HG03159 (cell line): ENCODE measurements at regions not wholly inside any gene's neighbourhood (a gene's known extent, or its start where the extent isn't known, plus 50 kb on each side); places are given as distances from the start of the nearest gene placed in this dataset.
"Not testable (repeated sequence)": the region's sequence is repeated elsewhere in the genome, so short reads cannot be mapped to it uniquely, and the experiment has no call there.

Experiments used
- ATAC-seq: cut with Tn5 transposase; IDR thresholded peaks from one replicate; pipeline ENCODE4 v1.9.1; 2021; ENCODE audit warnings: mild to moderate bottlenecking, moderate library complexity; ENCODE audit not compliant: unreplicated experiment

DNA sequence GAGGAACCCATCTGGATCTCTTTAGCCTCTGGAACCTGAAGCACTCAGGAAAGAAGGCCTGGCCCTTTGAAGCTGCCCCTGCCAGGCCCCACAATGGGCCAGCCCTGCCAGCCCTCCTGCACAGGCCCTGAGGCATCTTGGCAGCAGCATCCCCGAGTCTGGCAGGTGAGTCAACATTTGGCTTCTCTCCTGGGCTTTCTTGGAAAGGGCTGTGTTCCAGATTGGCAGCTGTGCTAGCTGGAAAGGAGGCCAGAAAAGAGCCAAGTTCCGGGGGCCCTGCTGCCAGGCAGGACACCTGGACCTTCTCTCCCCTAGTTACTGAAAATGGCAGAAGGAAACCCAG, 187.2 kb downstream of the SHQ1 start:
- ATAC-seq: no peak

DNA sequence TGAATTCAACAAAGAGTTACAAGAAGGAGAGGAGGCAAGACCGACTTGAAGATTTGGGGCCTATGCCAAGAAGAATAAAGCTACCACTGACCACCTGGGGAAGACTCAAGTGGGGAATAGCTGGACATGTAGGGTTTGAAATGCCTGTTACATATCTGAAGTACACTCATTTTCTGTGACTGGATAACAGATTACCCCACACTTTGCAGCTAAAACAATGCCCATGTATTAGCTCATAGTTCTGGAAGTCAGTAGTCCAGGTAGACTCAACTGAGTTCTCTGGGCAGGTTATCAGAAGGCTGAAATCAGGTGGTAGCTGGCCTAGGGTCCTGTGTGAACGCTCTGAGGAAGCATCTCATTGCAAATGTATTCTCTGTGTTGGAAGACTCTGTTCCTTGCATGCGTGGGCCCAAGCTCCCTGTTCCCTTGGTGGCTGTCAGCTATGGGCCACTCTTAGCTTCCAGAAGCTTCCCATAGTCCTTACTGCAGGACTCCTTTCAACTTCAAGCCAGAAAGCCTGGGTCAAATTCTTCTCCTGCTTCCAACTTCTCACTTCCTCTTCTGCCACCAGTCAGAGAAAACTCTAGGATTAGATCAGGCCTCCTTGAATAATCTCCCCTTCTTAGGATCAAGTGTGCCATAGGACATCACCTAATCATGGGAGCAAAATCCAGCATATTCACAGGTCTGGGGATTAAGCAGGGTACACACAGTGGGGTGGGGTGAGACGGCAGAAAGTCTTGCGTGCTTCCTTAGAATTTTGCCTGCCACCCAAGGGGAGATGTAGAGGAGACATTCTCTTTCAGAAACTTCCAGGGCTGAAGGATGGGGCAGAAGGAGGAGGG, 187.8 kb downstream of the SHQ1 start:
- ATAC-seq: no peak

DNA sequence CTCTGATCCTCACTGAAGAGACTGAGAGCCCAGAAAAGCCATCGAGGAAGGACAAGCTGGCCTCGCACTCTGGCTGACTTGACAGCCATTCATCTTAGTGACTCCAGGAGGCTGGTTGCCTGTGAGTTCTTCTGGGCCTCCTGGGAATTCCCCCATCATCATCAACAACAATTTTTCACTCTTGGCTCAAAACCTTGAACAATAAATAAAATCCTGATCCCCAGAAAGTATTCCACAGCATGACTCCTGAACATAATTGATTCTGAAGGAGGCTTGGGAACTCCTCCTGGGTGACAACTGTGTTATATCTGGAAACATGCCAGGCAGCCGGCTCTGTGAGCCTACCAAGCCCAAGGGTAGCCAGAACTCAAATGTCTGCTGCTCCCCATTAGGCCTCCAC, 188.6 kb downstream of the SHQ1 start:
- ATAC-seq: no peak

GRCh38 chr3:72659188-72659587, 189.1 kb downstream of the SHQ1 start:
- no peak for ATAC-seq

- no peak for ATAC-seq
Observed at GRCh38 chr3:72658466-72659100, 189.7 kb downstream of the SHQ1 start.

DNA sequence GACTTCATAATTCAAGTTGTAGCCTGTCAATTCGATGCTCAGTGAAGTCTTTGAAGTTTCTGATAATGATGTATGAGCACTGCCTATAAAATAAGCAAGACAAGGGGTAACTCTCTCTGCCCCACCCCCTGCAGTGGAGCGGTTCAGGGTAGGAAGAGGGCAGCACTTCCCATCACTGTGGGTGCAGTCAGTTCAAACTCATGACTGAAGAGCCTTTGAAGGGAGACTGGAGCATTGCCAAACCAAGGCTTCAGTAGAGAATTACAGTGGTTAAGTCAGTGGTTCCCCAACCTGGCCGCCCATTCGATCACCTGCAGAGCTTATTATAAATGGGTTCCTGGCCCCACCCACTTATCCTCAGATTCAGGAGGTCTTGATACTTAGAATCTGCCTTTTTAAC, 190.6 kb downstream of the SHQ1 start:
- no peak for ATAC-seq

GRCh38 chr3:72655723-72656122, 192.5 kb downstream of the SHQ1 start:
- ATAC-seq: no peak

DNA sequence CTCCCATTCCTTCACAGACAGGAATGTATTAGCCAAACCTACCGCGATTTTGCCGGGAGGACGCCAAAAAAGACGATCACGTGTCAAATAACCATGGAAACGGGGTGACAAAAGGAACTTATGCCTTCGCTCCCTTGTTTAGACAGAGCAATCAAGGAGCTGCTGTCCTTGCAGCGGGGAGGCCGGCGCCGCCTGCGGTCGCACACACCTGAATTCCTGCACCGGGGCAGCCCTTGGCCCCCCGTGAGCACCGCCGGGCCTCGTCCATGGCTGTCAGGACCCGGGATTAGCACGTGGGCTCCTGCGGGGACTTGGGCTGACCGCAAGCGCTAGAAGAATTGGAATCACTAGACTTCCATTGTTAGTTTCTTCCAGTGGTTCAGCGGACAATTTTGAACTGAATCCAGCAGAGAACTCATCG, 193.1 kb downstream of the SHQ1 start:
- no peak for ATAC-seq

DNA sequence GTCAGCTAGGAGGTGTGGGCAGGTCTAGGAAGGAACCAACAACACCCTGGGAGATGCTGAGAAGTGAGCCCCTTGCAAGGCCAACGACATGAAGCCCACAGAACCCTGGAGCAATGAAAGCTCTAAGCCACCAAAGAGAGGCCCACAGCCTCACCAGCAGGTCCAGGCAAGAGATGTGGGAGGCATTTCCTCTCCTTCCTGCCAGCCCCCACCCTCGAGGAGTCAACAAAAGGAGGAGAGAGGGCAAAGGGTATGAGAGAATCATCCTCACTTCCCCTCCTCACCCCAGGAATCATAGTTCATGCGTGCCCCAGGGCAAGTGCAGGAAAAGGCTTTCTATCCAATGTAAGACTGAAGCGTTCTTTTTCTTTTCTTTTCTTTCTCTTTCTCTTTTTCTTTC, 195.8 kb downstream of the SHQ1 start:
- ATAC-seq: no peak

GRCh38 chr3:72651498-72651897, 196.7 kb downstream of the SHQ1 start:
- no peak for ATAC-seq

- no peak for ATAC-seq
Observed at GRCh38 chr3:72646263-72646662, 202.0 kb downstream of the SHQ1 start.

GRCh38 chr3:72643635-72644034, 204.6 kb downstream of the SHQ1 start:
- ATAC-seq: not testable (repeated sequence)

- no peak for ATAC-seq
Observed at GRCh38 chr3:72641684-72642083, 206.6 kb downstream of the SHQ1 start.

DNA sequence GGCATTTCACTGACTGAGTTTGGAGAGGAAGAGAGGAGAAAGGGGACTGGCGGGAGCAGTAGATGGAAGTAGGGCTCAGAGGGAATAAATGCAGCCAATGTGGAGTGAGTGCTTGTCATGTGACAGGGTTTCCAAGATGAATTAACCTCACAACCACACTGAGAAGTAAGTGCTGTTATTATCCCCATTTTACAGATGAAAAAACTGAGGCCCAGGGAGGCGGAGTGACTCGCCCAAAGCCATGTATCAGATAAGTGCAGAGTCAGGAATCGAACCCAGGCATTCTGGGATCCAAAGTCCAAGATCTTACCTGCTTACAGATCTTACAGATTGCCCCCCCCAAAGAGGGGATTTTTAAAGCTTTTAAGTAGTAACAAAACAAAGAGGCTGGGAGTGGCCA, 207.2 kb downstream of the SHQ1 start:
- ATAC-seq: no peak

DNA sequence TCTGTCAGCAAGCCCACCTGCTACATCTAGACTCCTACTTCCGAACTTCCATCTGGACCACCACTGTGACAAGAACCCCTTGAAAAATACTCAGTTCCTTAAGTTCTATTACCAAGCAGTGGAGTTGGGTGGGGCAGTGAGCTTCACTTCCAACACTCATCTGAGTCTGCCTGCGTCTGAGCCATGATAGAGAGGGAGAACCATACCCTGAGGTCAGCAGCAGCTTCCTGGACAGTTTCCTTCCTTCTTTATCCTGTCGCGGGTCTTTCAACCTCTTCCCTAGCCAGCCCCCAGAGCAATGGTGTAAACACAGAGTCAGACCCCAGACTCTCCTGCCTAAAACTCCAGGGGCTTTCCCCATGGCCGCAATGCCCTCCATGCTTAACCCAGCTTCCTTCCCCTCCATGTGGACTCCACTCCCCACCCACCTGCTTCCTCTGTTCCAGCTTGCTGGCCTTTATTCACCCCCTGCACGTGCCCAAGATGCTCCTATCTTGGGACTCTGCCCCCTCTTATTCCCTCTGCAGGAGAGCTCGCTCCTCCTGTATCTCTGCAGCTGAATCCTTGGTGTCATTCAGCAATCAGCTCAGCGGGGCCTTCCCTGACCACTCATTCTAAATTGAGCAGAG, 211.2 kb downstream of the SHQ1 start:
- ATAC-seq: no peak

DNA sequence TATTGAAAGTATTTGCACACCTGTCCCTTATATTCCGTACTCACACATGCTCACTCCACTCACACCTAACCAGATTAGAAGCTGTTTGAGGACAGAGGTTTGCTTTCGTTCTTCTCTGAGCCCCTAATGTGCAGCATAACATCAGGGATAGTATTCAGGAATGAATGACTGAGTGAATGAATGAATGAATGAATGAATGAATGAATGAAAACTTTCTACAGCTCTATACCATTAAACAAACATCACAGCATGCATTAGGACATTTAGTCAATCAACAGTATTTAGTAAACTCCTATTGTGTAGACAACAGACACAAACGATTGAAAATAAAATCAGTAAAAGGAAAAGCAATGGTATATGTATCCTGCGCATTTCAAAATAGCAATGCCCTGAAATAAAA, 212.7 kb downstream of the SHQ1 start:
- ATAC-seq: no peak

DNA sequence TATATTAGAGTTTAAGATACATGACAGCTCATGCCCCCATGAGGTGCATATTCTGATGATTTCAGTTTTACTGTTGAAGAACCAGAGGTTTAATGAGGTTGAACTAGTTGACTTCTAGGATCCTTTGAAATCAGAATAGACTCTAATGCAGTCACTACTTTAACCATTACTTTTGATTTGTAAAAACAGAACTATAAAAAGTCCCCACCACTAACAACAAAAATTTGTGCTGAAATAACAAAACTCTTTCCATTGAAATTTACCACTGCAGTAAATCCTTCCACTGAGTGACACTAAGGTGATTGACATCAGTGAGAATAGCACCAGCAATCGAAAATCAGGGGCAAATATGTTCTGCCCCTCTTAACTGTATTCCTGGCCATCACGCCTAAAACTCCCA, 214.1 kb downstream of the SHQ1 start:
- no peak for ATAC-seq

DNA sequence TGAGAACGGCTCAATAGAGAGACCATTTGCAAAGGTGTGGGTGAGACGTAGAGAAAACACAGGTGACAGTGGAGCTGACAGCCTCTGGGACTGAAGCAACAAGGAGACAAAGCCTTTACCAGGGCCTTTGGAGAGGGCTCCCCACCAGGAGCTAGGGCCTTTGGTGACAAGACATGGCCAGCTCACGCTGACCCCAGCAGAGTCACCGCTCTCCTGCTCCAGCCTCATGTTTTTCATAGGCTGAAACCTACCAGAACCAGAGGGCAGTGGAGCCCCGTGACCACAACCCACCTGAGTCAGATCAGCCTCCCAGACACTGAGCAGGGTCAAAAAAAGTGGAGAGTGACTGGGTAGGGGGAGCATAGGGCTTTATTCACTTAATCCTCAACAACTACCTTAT, 214.7 kb downstream of the SHQ1 start:
- ATAC-seq: no peak

DNA sequence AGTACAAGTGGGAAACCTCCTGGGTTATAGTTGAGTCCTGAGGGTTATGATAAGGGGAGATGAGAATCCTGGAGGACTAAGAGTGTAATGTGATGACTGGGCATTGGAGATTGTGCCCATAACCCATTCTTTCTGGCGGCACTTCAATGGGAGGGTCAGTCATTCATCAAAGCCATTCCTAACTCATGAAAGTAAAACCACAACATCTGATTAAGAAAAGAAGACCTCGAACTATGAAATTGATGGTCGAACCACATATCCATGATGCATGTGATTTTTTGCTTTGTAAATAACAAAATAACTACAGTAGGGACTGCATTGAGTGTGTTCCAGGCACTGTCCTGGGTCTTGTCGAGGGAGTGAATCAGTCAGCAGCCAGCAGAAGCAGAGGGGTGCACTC, 215.1 kb downstream of the SHQ1 start:
- no peak for ATAC-seq

DNA sequence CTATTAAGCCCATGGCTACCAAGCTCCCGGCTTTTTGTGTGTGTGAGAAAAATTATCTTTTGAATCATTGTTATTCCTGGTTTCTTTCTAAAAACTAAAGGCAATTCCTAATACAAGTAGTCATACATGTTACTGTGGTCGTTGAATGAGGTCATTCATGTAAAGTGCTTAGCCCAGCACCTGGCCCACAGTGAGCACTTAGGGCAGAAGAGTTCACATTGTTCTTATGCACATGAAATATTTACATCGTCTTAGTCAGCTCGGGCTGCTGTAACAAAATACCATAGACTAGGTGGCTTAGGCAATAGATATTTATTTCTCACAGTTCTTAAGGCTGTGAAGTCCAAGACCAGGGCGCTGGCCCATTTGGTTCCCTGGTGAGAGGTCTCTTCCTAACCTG, 216.1 kb downstream of the SHQ1 start:
- no peak for ATAC-seq

DNA sequence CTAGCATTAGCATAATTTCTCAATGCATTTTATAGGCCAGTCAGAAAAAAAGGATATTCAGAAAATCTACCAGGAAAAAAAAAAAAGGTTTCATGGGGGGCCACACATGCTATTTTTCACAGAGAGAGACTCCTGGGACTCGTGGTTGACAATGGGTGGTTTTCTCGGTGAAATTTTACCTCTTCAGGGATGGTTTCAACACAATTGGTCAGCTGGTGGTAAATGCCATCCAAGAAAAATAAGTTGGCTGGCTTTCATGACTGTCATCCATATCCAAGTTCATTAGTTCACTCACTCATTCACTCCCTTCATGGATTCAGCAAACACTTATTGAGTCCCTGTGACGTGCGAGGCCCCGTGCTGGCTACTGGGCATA, 217.3 kb downstream of the SHQ1 start:
- no peak for ATAC-seq

DNA sequence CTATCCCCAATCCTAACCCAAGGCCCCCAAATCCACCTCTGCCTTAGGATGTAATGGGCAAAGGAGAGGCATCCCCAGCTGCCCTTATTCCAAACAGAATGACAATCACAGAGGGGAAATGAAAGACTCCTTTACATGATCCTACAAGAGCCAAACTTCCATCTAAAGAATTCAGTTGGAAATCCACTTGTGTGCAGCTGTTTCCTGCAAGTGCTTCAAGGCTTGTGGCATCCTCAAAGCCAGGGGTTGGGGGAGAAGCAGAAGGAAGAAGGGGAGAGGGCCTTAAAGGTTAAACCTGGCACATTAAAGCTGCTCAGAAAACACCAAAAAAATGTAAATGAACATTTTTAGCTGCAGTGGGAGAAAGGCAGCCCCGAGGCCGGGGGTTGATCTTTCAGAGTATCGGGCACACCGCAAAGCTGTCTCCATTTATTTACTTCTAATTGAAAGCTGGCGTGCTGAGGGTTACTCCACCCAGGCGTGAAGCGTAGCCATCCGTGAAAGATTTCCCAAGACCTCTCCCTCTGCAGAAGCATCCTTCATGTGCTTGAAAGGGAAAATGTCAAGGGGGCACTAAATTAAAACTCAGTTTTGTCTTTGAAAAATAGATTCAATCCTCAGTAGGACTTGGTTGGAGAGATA, 217.8 kb downstream of the SHQ1 start:
- no peak for ATAC-seq
